ENCODE measurements at regions not wholly inside any gene's neighbourhood (a gene's known extent, or its start where the extent isn't known, plus 50 kb on each side); places are given as distances from the start of the nearest gene placed in this dataset.

DNA sequence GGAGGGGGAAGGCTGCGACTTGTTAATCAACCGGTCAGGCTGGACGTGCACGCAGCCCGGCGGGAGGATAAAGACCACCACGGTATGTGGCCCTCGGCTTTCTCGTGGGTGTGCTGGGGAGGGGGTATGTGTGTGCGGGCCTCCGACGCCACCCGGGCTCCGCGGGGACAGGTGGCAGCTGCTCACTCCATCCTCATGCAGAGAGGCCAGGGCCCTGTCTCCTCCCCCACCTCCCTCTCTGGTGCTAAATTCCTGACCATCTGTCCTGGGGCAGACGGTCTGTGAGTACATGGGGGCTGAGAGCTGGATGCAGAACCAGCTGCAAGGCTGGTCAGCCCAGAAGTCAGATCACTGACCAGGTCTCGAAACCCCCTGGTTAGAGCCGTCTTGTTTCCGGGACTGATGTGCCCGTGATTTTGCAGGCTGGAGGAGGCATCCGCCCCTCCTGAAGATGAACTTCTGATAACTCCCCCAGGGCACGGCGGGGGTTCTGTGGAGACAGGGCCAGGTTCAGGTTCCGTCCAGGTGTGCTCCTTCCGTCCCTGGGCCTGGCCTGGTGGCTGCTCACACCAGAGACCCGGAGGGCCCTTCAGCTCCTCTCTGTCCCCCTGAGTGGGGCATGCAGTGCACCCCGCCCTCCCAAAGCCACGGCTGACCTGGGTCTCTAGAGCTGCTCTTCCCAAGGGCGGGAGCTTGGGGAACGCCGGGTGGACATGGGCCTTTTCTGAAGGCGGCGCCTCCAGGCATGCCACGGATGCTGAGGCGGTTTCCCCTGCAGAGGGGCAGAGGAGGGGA lies 1119.7 kb downstream of the BRD1 start:
- in situ Hi-C loops (cut with MboI; ENCODE audit: low sequenced_read_pairs): no loop called here
- Histone ChIP-seq H3K4me1 (no peaks in the 10 kb centered on the region), H3K9me3 (no peaks in the 10 kb centered on the region), H3K36me3 (replicated peaks) (no peaks in the 10 kb centered on the region), H3K27me3 (ENCODE audit: low read depth) (no peaks in the 10 kb centered on the region), H3K4me3 (no peak overlapping the region)
- DNase-seq (ENCODE audit: low spot score in 2 of 2): no peak

DNA sequence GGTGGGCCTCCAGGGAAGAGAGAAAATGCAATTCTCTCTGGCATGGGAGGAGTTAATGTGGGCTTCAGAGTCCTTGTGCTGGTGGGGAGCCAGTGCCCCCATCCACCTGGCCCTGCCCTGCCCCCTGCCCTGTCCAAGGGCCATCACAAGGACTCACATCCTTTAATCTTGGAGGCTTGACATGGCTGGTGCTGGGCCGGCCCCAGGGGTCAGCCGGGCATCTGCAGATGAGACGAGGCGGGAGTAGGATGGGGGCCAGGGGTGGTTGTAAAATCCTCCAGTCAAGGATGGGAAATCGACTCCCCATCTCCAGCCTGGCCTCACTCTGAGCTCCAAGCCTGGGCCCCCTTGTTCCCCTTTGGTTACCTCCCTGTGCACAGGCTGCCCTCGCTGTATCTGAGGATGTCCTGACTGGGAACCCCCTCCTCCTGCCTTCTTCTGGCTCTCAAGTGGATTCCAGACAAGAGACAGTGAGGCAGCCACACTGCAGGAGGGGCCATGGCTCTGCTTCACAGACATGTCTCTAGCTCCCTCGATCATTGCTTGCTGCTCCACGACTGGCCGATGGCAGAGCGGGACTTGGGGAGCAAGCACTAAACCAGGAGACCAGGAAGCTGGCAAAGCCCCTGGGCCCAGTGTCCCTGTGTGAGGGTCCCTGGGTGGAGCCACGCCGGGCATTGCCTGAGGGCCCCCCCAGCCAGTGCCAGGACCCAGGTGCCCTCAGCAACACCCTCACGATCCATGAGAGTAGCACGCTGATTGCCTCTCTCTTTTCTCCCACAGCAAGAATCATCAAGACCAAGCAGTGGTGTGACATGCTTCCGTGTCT lies 1120.5 kb downstream of the BRD1 start:
- Histone ChIP-seq H3K9me3 (no peaks in the 10 kb centered on the region), H3K36me3 (replicated peaks) (no peaks in the 10 kb centered on the region), H3K4me1 (no peaks in the 10 kb centered on the region), H3K4me3 (no peak overlapping the region), H3K27me3 (ENCODE audit: low read depth) (no peaks in the 10 kb centered on the region)
- in situ Hi-C loops (cut with MboI; ENCODE audit: low sequenced_read_pairs): no loop called here
- DNase-seq (ENCODE audit: low spot score in 2 of 2): no peak

DNA sequence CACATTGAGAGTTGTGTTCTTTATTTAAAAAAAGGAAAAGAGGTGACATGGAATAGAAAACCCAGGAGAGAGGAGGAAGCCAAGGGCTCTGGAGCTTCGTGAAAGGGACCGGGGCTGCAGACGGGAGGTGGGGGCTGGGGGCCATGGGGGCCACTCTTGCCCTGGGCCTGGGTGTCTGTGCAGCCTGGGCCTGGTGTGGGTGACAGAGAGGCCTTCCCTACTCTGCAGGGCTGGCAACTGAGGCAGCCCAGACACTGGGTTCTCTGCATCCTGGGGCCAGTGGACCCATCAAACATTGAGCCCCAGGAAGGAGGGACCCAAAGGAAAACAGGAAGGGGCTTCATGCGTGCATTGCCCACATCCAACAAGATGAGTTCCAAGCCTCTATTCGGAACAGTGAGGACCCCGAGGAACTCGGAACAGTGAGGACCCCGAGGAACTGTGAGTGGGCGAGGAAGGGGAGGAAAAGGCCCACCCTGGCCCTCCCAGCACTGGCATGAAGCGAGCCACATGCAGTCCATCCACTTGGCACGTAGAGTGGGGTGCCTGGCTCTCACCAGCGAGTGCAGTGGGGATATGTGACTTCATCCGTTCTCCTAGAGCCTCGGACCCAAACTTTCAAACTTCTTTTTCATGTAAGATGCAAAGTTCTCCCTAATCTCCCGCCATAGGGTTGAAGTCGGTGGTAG lies 1121.6 kb downstream of the BRD1 start:
- no peak for DNase-seq (ENCODE audit: low spot score in 2 of 2)
- in situ Hi-C loops (cut with MboI; ENCODE audit: low sequenced_read_pairs): no loop called here
- Histone ChIP-seq H3K4me3 (no peak overlapping the region), H3K27me3 (ENCODE audit: low read depth) (no peaks in the 10 kb centered on the region), H3K4me1 (no peaks in the 10 kb centered on the region), H3K36me3 (replicated peaks) (no peaks in the 10 kb centered on the region), H3K9me3 (no peaks in the 10 kb centered on the region)

DNA sequence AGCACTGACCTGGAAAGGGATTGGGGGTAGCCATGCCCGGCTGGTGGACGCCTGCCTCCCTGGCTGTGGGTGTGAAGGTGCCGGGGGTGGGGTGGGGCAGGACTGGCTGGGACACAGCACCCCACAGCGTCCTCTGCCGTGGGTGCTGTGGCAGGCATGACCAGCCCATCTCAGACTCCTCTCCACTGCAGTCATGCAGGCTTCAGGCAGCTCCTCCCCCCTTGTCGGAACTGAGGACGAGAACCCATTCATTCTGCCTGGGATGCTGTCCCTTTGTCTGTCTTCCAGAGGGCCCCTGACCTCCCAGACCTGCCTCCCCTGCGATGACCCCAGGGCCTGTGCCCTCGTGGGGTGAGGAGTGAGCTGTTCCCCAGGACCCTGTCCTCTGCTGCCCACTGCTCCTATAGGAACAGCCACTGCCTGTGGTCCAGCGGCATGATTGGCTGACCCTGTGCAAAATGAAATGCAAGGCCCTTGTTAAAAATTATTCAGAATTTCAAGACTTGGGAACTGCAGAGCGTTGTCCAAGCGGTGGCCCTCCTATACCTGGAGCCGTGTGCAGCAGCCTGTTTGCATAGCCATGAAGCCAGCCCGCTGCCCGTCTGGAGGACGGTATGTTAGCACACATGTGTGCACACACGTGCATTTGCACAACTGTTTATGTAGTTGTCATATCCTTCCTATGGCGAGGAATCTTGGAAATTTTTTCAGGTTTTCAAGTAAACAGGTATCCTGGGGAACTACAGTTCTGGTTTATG lies 1122.3 kb downstream of the BRD1 start:
- DNase-seq (ENCODE audit: low spot score in 2 of 2): no peak
- Histone ChIP-seq H3K9me3 (no peaks in the 10 kb centered on the region), H3K4me3 (no peak overlapping the region), H3K36me3 (replicated peaks) (no peaks in the 10 kb centered on the region), H3K4me1 (no peaks in the 10 kb centered on the region), H3K27me3 (ENCODE audit: low read depth) (no peaks in the 10 kb centered on the region)
- in situ Hi-C loops (cut with MboI; ENCODE audit: low sequenced_read_pairs): no loop called here

DNA sequence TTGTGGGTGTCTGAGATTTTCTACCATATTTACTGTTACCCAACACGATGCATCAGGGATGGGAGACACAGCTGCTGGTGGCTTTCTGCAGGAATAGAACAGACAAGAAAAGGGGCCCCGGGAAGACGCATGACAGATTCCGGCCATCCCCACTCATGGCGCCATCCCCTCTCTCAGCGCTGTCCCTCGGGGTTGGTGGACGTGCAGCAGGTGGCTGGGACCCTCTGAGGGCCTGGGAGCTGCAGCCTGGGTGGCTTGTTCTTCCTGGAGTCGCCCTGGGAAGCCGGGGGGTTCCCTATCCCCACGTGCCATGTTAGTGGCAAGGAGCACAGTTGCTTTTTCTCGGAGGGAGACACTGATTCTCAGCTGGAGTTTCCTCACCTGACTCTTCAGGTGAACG lies 1123.3 kb downstream of the BRD1 start:
- Histone ChIP-seq H3K4me3 (no peak overlapping the region), H3K27me3 (ENCODE audit: low read depth) (no peaks in the 10 kb centered on the region), H3K36me3 (replicated peaks) (no peaks in the 10 kb centered on the region), H3K4me1 (no peaks in the 10 kb centered on the region), H3K9me3 (no peaks in the 10 kb centered on the region)
- in situ Hi-C loops (cut with MboI; ENCODE audit: low sequenced_read_pairs): no loop called here
- DNase-seq (ENCODE audit: low spot score in 2 of 2): no peak

DNA sequence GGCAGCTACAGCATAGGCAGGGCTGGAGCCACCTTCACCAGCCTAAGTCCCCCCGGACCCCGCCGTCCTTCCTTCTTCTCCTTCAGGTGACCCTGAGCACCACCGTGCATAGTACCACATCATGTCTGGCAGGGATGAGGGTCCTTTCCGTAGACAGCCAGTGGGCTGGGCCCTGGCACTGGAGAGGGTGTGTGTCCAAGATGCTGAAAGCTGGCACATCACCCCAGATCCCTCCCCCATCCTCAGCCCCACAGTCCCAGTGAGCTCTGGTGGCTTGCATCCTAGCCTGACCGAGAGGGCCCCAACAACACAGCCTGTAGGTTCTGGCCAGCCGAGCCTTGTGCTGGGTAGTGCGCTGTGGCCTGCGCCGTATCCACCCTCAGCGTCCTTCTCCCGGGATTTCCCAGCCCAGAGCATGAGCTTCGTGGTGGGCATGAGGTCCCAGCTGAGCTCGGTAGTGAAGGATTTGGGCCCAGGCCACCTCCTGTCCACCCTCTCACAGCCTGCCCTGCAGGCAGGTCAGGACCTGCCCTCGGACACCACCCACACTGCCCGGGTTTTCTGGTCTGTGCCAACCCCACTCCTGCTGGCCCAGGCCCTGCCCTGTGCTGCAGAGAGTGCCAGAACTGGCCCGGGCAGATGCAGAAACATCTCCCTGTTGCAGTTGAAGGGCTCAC lies 1124.3 kb downstream of the BRD1 start:
- in situ Hi-C loops (cut with MboI; ENCODE audit: low sequenced_read_pairs): no loop called here
- Histone ChIP-seq H3K9me3 (no peaks in the 10 kb centered on the region), H3K4me1 (no peaks in the 10 kb centered on the region), H3K27me3 (ENCODE audit: low read depth) (no peaks in the 10 kb centered on the region), H3K4me3 (no peak overlapping the region), H3K36me3 (replicated peaks) (no peaks in the 10 kb centered on the region)
- no peak for DNase-seq (ENCODE audit: low spot score in 2 of 2)

DNA sequence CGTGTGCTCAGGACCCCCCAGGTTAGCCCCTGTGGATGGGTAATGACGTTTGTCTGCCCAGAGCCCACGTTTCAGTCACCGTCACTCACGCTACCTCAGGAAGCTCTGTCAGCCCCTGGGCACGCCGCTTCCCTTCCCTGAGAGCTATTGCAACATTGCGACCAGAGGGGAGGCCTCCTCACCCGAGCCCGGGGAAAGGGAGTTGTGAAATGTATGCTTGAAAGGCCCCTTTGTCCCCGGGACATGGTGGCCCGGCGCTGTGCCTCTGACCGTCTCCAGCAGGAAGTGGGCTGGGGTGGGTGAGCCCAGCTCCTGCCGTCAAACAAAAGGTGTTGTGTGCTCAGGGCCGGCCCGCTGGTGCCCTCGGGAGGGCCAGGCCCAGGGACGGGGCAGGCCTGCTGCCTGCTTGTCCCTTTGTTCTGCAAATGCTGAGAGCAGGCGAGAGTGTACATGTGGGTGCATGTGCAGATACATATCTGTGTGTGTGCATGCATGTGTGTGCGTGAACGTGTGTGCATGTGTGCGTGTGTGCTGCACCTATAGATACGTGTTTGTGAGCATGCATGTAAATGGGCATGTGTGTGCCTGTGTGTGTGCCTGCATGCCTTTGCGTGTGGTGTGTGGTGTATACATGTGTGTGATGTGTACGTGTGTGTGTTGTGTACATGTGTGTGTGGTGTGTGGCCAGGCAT lies 1125.0 kb downstream of the BRD1 start:
- Histone ChIP-seq H3K36me3 (replicated peaks) (no peaks in the 10 kb centered on the region), H3K4me3 (no peak overlapping the region), H3K4me1 (no peaks in the 10 kb centered on the region), H3K27me3 (ENCODE audit: low read depth) (no peaks in the 10 kb centered on the region), H3K9me3 (no peaks in the 10 kb centered on the region)
- DNase-seq (ENCODE audit: low spot score in 2 of 2): no peak
- in situ Hi-C loops (cut with MboI; ENCODE audit: low sequenced_read_pairs): no loop called here

DNA sequence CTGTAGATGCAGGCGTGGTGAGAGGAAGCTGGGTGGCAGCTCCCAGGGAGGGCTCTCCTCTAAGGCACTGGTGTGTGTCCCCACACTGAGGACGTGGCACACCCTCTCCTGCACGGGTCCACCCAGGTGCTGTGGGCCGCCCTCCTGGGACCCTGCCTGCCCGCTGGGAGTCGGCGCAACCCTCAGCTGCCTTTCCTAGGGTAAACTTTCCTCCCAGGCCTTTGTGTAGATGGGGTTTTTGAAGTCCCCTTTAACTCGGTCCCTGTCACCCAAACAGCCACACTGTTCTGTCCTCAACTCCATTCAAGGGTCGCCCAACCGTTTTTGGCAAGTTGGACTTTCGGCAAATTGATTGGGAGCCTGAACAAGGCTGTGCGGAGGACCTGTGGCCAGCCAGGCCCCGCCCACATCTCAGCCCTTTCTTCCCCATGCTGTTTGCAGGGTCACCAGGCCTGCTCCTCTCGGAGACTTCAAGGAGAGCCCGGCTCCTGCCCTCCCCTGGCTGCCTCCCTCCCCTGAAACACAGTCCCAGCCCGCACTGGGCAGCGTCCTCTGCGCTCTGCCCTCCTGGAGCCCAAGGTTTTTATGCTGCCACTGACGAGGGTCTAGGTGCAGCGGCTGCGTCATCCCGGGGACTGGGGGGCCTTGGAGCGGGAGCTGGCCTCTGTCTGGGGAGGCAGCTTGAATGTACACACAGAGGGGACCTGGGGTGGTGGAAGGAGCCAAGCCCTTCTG lies 1126.2 kb downstream of the BRD1 start:
- Histone ChIP-seq H3K9me3 (no peaks in the 10 kb centered on the region; the same call in 1 of the 2 replicates), H3K27me3 (ENCODE audit: low read depth) (no peaks in the 10 kb centered on the region), H3K4me1 (no peaks in the 10 kb centered on the region), H3K4me3 (no peak overlapping the region), H3K36me3 (replicated peaks) (no peaks in the 10 kb centered on the region)
- no peak for DNase-seq (ENCODE audit: low spot score in 2 of 2)
- in situ Hi-C loops (cut with MboI; ENCODE audit: low sequenced_read_pairs): no loop called here

DNA sequence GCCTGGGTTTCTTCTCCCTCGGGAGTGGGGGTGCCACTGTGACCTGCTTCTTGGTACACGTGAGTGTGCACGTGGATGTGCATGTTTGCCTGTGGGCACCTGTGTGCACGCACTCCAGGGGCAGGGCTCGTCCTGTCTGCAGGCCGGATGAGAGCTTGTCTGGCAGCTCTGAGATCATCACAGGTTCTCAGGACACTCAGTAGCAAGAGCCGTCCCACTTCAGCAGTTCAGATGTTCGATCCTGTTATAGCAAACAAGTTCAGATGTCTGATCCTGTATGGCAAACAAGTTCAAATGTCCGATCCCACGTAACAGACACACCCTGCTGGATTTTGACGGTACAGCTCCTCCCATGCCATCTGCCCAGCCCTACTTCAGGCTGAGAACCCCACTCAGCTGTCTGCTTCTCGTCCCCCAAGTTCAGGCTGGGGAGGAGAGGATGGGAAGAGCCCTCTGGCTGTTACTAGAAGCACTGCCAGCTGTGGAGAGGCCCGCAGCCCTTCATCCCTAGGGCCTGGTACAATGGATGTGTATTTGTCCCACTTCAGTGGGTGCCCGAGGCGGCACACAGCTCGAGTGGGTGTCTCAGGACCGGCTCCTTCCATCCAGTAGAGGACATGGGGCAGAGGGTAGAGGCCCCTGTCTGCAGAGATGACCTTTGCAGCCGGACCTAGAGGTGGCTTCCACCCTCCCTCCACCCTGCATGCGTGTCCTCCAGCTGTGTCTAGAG lies 1126.9 kb downstream of the BRD1 start:
- H3K27me3 ChIP-seq (ENCODE audit: low read depth): no peaks in the 10 kb centered on the region
- in situ Hi-C loops (cut with MboI; ENCODE audit: low sequenced_read_pairs): no loop called here
- no peak overlapping the region for H3K4me3 ChIP-seq
- no peak for DNase-seq (ENCODE audit: low spot score in 2 of 2)
- no peaks in the 10 kb centered on the region for H3K4me1 ChIP-seq
- H3K9me3 ChIP-seq: no peaks in the 10 kb centered on the region; the same call in 1 of the 2 replicates
- no peaks in the 10 kb centered on the region for H3K36me3 ChIP-seq (replicated peaks)

DNA sequence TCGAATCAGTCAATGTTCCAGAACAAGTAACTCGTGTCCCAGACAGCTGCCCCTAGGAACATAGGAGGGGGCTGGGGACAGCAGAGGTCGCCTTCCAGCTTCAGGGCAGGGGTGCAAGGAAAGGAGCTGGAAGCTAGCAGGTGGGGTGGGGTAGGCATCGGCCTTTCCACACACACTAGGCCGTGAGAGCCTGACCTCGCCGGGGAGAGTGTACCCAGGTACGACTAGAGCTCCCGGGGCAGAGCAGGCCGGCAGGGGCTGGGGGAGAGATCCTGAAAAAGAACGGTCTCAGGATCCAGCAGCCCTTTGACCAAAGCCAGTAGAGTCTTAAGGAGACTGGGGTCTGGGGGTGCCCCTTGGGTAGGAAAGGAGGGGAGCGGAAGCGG lies 1127.5 kb downstream of the BRD1 start:
- in situ Hi-C loops (cut with MboI; ENCODE audit: low sequenced_read_pairs): no loop called here
- no peak for DNase-seq (ENCODE audit: low spot score in 2 of 2)
- no peaks in the 10 kb centered on the region; the same call in 1 of the 2 replicates for H3K9me3 ChIP-seq

DNA sequence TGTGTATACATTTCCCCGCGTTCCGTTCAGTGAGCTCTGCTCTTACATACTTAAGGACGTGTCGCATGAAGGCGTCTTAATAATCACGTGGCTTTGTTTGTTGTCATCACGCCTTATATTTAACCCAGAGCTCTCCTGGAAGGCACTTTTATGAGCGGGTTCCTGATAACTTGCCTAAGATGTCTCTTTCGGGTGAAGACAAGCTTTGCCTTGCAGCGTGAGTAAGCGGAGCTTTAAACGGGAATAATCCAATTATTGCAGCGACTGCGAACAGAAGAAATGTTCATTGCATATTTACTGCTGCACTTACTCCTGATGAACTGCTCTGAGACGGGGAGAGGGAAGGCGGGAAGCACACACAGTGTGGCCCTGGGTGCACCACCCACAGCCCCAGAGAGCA lies 1128.2 kb downstream of the BRD1 start:
- no peaks in the 10 kb centered on the region; the same call in 1 of the 2 replicates for H3K9me3 ChIP-seq
- no peak for DNase-seq (ENCODE audit: low spot score in 2 of 2)
- in situ Hi-C loops (cut with MboI; ENCODE audit: low sequenced_read_pairs): no loop called here
- H3K36me3 ChIP-seq (replicated peaks): no peaks in the 10 kb centered on the region
- no peak overlapping the region for H3K4me3 ChIP-seq
- no peaks in the 10 kb centered on the region for H3K27me3 ChIP-seq (ENCODE audit: low read depth)
- H3K4me1 ChIP-seq: no peaks in the 10 kb centered on the region

More for the DNA sequence above, 1127.5 kb downstream of the BRD1 start:
- H3K36me3 ChIP-seq (replicated peaks): no peaks in the 10 kb centered on the region
- H3K4me1 ChIP-seq: no peaks in the 10 kb centered on the region
- H3K27me3 ChIP-seq (ENCODE audit: low read depth): no peaks in the 10 kb centered on the region
- no peak overlapping the region for H3K4me3 ChIP-seq
